GM19397 (cell line): ENCODE measurements at regions not wholly inside any gene's neighbourhood (a gene's known extent, or its start where the extent isn't known, plus 50 kb on each side); places are given as distances from the start of the nearest gene placed in this dataset.
"Not testable (repeated sequence)": the region's sequence is repeated elsewhere in the genome, so short reads cannot be mapped to it uniquely, and the experiment has no call there.

Experiments
- ATAC-seq: cut with Tn5 transposase; IDR thresholded peaks from one replicate; pipeline ENCODE4 v1.9.1; 2021; ENCODE audit warnings: mild to moderate bottlenecking, moderate library complexity; ENCODE audit not compliant: unreplicated experiment

GRCh38 chr2:122812214-122812613 is 1056.8 kb downstream of the TSN start:
- not testable (repeated sequence) for ATAC-seq

GRCh38 chr2:122815120-122815519 is 1059.7 kb downstream of the TSN start:
- ATAC-seq = no peak

GRCh38 chr2:122816803-122817202 is 1061.4 kb downstream of the TSN start:
- no peak for ATAC-seq

DNA sequence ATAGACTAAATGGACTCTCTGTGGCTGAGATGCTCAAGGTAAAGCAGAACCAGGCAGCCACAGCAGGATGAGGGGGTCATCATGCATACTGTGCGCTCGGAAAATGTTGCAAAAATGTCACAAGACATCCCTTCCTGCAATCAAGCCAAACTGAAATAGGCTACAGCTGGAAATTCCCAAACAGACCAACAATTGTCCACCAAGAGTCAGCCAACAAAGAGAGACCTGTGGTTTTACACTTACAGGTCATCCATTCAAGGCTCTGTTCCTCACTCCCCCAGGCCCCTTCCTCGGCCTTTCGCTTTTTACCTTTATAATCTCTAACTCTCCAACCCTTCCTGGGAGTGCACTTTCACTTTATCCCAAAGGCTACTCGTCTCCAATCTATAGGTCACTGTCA is 1066.9 kb downstream of the TSN start:
- no peak for ATAC-seq

- ATAC-seq = no peak
Measured at GRCh38 chr2:122830157-122830556, 1074.7 kb downstream of the TSN start.

- no peak for ATAC-seq
Measured at GRCh38 chr2:122831649-122832048, 1076.2 kb downstream of the TSN start.

DNA sequence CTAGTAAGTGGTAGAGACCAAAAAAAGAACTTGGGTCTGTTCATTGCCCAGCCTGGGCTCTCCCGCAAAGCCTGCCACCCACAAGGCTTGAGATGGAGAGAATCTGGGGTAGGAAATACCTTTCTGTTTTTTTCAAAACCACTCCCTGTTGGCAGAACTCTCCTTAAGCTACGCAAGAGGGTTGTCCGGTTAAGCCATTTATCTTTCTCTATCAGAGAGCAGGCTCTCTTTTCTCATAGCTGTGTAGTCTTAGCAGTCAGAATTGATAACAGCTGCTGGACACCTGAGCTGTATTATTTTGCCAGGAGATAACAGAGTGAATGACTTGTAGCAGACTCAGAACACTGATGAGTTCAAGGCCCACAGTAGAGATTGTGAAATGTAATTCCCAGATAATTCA is 1088.1 kb downstream of the TSN start:
- ATAC-seq = no peak

- no peak for ATAC-seq
Measured at GRCh38 chr2:122851161-122851560, 1095.7 kb downstream of the TSN start.

DNA sequence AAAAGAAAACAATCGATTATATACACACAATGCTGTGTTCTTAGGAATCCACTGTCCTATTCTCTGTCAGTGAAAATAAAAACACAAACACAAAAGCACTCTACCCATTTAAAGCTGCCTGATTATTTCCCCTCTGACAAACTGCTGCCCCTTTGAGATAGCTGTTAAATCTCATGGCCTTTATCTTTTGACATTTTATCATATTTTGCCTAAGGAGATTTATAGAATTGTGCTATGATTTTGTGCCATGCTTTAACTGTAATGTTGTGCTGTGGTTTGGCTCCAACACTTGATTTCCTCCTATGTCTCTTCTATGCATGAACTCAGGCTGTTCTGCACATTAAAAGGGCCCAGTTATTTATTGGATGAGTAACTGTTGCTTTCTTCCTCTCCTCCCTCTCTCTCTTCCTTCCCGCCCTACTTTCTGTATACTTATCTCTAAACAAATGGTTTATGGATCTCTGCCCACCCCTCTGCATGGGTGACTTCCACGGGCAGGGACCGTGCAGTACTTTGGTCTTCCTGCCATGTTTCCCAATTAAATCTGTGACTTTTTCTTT is 1096.6 kb downstream of the TSN start:
- no peak for ATAC-seq

GRCh38 chr2:122856696-122857095 is 1101.2 kb downstream of the TSN start:
- ATAC-seq = no peak

- ATAC-seq = no peak
Measured at GRCh38 chr2:122858075-122858702, 1102.7 kb downstream of the TSN start.

DNA sequence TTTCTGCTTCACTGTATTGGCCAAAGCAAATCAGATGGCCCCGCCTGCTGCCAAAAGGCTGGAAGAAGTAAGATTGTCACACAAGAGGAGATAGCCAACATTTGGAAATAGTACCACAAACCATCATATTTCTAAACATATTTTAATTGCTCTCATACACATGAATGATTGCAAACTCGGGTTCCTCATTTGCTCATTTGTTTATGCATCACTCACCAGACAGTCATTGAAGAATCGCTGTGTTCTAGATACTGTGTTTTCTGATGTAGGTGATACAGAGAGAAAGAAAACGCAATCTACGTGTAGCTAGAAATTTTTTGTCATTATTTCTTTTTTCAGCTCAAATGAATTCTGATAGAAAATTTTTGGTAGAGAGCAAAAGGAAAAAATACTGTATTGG is 1103.4 kb downstream of the TSN start:
- no peak for ATAC-seq

DNA sequence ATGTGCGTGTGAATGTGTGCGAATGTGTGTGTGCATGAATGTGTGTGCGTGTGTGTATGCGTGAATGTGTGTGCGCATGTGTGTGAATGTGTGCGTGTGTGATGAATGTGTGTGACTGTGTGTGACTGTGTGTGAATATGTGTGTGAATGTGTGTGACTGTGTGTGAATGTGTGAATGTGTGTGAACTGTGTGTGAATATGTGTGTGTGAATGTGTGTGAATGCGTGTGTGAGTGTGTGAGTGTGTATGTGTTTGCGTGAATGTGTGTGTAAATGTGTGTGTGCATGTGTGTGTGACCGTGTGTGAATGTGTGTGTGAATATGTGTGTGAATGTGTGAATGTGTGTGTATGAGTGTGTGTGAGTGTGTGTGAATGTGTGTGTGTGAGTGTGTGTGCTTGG is 1103.8 kb downstream of the TSN start:
- no peak for ATAC-seq

- ATAC-seq = no peak
Measured at GRCh38 chr2:122863532-122863931, 1108.1 kb downstream of the TSN start.

DNA sequence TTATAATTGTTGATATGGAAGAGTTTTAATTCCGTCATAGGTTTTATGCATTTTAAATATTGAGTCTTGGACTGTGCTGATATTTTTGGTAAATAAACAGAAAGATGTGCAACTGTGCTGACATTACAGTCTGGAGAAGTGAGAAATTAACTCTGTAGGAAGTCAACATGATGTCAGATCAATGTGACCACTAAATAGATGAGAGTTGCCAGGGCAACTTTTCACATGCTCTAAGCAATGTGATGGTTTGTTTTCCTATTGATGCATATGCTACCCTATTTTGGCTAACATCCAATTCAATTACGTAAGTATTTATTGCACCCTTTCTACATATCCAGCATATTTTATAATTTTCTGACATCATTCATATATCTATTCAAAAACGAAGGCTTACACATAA is 1109.3 kb downstream of the TSN start:
- no peak for ATAC-seq

GRCh38 chr2:122866095-122866494 is 1110.6 kb downstream of the TSN start:
- ATAC-seq = no peak

DNA sequence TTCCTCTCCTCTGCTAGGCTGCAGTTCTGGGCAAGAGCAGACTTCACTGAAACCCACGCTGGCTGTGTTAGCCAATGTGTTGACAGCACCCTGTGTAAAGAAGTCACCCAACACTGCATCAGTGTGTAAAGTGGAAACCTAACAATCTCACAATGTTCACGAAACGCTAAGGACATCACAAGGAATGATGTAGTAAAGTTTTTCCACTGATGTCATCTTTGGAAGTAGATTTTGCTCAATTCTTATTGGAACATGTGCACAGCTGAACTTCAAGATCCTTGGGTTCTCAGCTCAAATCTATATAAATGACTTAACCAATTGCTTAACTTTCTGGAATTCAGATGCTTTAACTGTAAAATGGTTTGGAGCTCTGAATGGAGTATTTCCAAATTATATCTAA is 1112.5 kb downstream of the TSN start:
- no peak for ATAC-seq

DNA sequence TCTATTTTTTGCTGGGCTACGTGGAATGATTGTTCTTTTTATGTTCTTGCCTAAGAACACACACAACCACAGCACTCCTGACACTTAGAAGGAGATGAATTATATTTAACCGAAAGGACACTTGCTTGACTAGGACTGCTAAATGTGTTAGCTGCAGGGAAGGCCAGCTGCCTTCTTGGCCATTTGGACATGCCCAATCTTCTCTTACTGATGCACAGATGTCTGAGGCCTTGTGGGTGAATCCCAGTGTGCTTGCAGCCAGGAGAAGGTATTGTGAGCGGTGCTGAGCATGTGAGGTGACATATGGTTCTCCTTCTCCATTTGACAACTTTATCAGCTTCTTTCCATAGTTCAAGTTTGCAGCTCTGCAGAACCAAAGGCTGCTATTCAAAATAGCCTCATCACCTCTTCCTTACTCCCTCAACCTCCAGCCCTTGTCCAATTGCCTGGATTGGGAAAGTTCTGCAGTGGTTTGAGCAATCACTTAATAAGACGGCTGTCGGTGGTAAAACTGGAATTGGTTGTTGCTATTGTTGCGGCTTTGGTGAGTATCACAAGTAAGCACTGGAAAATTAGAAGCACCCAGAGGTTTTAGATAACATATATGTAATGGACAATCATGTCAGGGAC is 1113.3 kb downstream of the TSN start:
- ATAC-seq = no peak

DNA sequence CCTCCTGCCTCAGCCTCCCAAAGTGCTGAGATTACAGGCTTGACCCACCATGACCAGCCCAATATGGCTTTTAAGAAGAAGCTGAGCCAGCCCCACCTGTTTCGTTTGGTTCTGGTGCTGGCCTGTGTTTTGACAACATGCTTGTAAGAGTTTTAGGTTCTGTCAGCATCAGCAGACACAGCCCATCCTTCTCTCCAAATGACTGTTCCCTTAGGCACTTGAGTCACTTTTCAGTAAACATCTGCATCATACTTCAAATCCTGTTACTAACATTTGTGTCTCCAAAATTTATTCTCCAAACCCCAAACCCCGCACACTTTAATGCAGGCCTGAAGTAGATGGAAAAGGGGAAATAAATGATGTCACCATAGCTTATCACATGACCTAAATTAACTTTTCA is 1118.5 kb downstream of the TSN start:
- no peak for ATAC-seq

DNA sequence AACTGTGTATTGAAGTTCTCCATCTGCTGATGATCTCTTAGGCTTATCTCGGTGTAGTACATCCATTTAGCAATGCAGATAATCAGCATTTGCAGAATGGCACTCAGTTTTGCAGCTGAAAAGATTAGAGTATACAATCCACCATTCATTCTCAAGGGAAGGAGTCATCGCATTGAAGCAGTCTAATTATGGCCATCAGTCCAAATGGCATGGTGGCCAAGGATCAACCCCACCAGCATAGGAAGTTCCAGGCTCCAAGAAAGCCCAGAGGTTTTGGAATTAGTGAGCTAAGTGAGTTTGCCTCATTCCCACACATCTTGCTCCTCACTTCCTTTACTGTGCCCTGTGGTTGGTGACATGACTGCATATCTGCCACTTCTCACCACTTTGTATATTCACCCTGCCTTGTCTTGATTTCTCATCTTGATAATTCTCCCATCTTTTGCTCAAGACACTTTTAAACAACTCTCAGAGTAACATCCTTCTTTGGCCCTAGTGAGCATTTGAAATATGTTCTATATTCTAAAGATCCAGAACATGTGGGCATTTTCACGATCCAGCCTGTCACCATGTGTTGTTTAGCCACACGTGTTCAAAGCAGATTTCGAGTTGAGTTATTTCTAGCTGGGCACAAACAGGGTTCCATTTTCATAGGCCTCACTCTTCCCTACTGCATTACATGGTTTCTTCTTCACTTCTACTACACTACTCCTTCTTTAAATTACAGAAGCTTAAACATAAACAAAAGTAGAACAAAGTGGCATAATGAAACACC is 1119.8 kb downstream of the TSN start:
- no peak for ATAC-seq

DNA sequence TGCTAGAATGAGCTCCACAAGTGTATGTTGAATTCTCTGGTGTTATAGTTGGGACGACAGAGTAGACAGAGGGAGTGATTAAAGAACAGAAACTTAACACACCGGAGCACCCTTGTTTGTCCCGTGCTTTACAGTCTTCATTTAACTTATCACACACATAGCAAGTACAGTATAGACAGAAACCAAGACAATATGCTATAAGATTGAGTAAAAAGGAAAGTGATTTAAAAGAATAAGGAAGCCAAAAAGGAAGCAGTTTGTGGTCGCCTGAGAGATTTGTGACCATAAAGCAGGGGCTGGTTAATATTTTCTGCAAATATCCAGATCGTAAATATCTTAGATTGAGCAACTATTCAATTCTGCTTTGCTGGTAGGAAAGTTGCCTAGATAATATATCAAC is 1128.4 kb downstream of the TSN start:
- no peak for ATAC-seq

GRCh38 chr2:122884889-122885288 is 1129.4 kb downstream of the TSN start:
- ATAC-seq = no peak
